GM23338 (cell line): ENCODE measurements at regions not wholly inside any gene's neighbourhood (a gene's known extent, or its start where the extent isn't known, plus 50 kb on each side); places are given as distances from the start of the nearest gene placed in this dataset.

Experiments used
- ATAC-seq: fragments of 200-7000 bp; cut with Tn5 transposase; 3 replicates; pipeline ENCODE4 v1.9.1; 2020
- DNase-seq: peaks from one replicate; pipeline ENCODE4 v3.0.0-alpha.2; 2015; ENCODE audit warnings: low spot score
- H2AFZ ChIP-seq: fragments of 200-600 bp; sonication (generic); 2 replicates; pipeline ENCODE4 v1.8.0; 2016; ENCODE audit warnings: antibody characterized with exemption, mild to moderate bottlenecking, moderate library complexity
- H3F3A ChIP-seq: fragments of 200-600 bp; sonication (generic); replicated peaks from 2 replicates; pipeline ENCODE4 v1.8.0; 2017; ENCODE audit warnings: antibody characterized with exemption, mixed run types, low read depth
- H3K27ac ChIP-seq: fragments of 200-600 bp; sonication (generic); 2 replicates; pipeline ENCODE4 v1.6.1; 2016; ENCODE audit warnings: low read depth
- H3K27me3 ChIP-seq: fragments of 200-600 bp; sonication (generic); 2 replicates; pipeline ENCODE4 v1.8.0; 2016; ENCODE audit warnings: mild to moderate bottlenecking, mixed run types, moderate library complexity; ENCODE audit not compliant: insufficient read depth
- H3K36me3 ChIP-seq: fragments of 200-600 bp; sonication (generic); 2 replicates; pipeline ENCODE4 v1.8.0; 2016; ENCODE audit warnings: mild to moderate bottlenecking; ENCODE audit not compliant: insufficient read depth
- H3K4me1 ChIP-seq: fragments of 200-600 bp; sonication (generic); 2 replicates; pipeline ENCODE4 v1.8.0; 2016; ENCODE audit warnings: mild to moderate bottlenecking, moderate library complexity; ENCODE audit not compliant: insufficient read depth
- H3K4me2 ChIP-seq: fragments of 200-600 bp; sonication (generic); 2 replicates; pipeline ENCODE4 v1.7.1; 2017; ENCODE audit warnings: mixed run types
- H3K4me3 ChIP-seq: fragments of 200-600 bp; sonication (generic); 2 replicates; pipeline ENCODE4 v1.6.1; 2016; ENCODE audit warnings: mixed run types
- H3K79me2 ChIP-seq: fragments of 200-600 bp; sonication (generic); replicated peaks from 2 replicates; pipeline ENCODE4 v1.8.0; 2017; ENCODE audit warnings: mild to moderate bottlenecking; ENCODE audit not compliant: insufficient read depth
- H3K9me2 ChIP-seq: fragments of 200-600 bp; sonication (generic); 2 replicates; pipeline ENCODE4 v1.8.0; 2017; ENCODE audit not compliant: insufficient read depth
- H4K20me1 ChIP-seq: fragments of 200-600 bp; sonication (generic); replicated peaks from 2 replicates; pipeline ENCODE4 v1.8.0; 2017; ENCODE audit warnings: mild to moderate bottlenecking; ENCODE audit not compliant: insufficient read depth
- H3K27ac Mint-ChIP-seq: 2 replicates; pipeline ENCODE4 v1.8.0; 2020; ENCODE audit warnings: inconsistent platforms, mild to moderate bottlenecking, moderate library complexity, mixed read lengths
- H3K27me3 Mint-ChIP-seq: 3 replicates; pipeline ENCODE4 v1.8.0; 2022; ENCODE audit warnings: low read depth, mild to moderate bottlenecking, moderate library complexity, mixed read lengths, inconsistent platforms; ENCODE audit not compliant: insufficient read depth, poor library complexity
- H3K36me3 Mint-ChIP-seq: 3 replicates; pipeline ENCODE4 v1.8.0; 2021; ENCODE audit warnings: low read depth, mild to moderate bottlenecking, inconsistent platforms, moderate library complexity, mixed read lengths
- H3K4me1 Mint-ChIP-seq: 3 replicates; pipeline ENCODE4 v1.8.0; 2020; ENCODE audit warnings: mild to moderate bottlenecking, inconsistent platforms, mixed read lengths
- H3K4me3 Mint-ChIP-seq: 3 replicates; pipeline ENCODE4 v1.8.0; 2021; ENCODE audit warnings: moderate library complexity, mild to moderate bottlenecking, inconsistent platforms, mixed read lengths
- H3K9me3 Mint-ChIP-seq: 3 replicates; pipeline ENCODE4 v1.8.0; 2020; ENCODE audit warnings: moderate library complexity, mild to moderate bottlenecking, inconsistent platforms, mixed read lengths
- CREB1 ChIP-seq: fragments of 250-450 bp; sonication (Bioruptor Pico); IDR thresholded peaks from 2 replicates; pipeline ENCODE4 v1.5.0; 2020; ENCODE audit warnings: low read depth, mild to moderate bottlenecking, moderate library complexity
- CTCF ChIP-seq, 2 experiments: fragments of 200-600 bp in 1 of 2; sonication (generic) in 1 of 2; conservative IDR thresholded peaks; 2 replicates each; pipeline versions ENCODE4 v1.5.1 to v1.6.1; 2016 to 2017; ENCODE audit warnings: antibody characterized with exemption in 2 of 2, low read depth in 2 of 2, mild to moderate bottlenecking in 2 of 2, moderate library complexity in 1 of 2
- STAT1 ChIP-seq: IDR thresholded peaks from one replicate; pipeline ENCODE4 v1.6.1; 2016; ENCODE audit warnings: antibody characterized with exemption; ENCODE audit not compliant: unreplicated experiment
- ZNF114 ChIP-seq: fragments of 250-450 bp; sonication (Bioruptor Pico); IDR thresholded peaks from 2 replicates; pipeline ENCODE4 v1.5.0; 2020; ENCODE audit warnings: mild to moderate bottlenecking, moderate library complexity
- ZNF331 ChIP-seq: fragments of 250-450 bp; sonication (Bioruptor Pico); IDR thresholded peaks from 2 replicates; pipeline ENCODE4 v1.5.0; 2020; ENCODE audit warnings: low read depth, mild to moderate bottlenecking, moderate library complexity
- TF ChIP-seq, protein P1 (sequence below): fragments of 250-450 bp; sonication (Bioruptor Pico); IDR thresholded peaks from 2 replicates; pipeline ENCODE4 v1.5.0; 2020; ENCODE audit warnings: mild to moderate bottlenecking, moderate library complexity

GRCh38 chr4:100285121-100285520 lies 94.9 kb upstream of the DDIT4L start:
- H3K36me3 ChIP-seq: no peaks in the 10 kb centered on the region
- H3K4me1 ChIP-seq: peaks cover 38% of the 10 kb centered on the region
- Mint-ChIP-seq H3K27me3 (no peaks in the 10 kb centered on the region), H3K4me1 (peaks cover 50% of the 10 kb centered on the region), H3K27ac (no peak overlapping the region), H3K4me3 (no peak overlapping the region), H3K36me3 (no peaks in the 10 kb centered on the region), H3K9me3 (no peaks in the 10 kb centered on the region)
- H4K20me1 ChIP-seq: no peaks in the 10 kb centered on the region
- H3K27me3 ChIP-seq: no peaks in the 10 kb centered on the region
- peaks cover 12% of the 10 kb centered on the region for H3K9me2 ChIP-seq
- no peak overlapping the region for H2AFZ ChIP-seq
- DNase-seq (no peak), ATAC-seq (no peak)
- no peaks in the 10 kb centered on the region for H3F3A ChIP-seq
- TF ChIP-seq ZNF114 (no peak), STAT1 (no peak), CREB1 (CRISPR knock-in tag) (no peak), ZNF331 (no peak), CTCF (conservative IDR thresholded peaks at IDR 0.05; ENCODE audit: low read depth in 2 of 2) (no peak)
- TF ChIP-seq, protein P1, sequence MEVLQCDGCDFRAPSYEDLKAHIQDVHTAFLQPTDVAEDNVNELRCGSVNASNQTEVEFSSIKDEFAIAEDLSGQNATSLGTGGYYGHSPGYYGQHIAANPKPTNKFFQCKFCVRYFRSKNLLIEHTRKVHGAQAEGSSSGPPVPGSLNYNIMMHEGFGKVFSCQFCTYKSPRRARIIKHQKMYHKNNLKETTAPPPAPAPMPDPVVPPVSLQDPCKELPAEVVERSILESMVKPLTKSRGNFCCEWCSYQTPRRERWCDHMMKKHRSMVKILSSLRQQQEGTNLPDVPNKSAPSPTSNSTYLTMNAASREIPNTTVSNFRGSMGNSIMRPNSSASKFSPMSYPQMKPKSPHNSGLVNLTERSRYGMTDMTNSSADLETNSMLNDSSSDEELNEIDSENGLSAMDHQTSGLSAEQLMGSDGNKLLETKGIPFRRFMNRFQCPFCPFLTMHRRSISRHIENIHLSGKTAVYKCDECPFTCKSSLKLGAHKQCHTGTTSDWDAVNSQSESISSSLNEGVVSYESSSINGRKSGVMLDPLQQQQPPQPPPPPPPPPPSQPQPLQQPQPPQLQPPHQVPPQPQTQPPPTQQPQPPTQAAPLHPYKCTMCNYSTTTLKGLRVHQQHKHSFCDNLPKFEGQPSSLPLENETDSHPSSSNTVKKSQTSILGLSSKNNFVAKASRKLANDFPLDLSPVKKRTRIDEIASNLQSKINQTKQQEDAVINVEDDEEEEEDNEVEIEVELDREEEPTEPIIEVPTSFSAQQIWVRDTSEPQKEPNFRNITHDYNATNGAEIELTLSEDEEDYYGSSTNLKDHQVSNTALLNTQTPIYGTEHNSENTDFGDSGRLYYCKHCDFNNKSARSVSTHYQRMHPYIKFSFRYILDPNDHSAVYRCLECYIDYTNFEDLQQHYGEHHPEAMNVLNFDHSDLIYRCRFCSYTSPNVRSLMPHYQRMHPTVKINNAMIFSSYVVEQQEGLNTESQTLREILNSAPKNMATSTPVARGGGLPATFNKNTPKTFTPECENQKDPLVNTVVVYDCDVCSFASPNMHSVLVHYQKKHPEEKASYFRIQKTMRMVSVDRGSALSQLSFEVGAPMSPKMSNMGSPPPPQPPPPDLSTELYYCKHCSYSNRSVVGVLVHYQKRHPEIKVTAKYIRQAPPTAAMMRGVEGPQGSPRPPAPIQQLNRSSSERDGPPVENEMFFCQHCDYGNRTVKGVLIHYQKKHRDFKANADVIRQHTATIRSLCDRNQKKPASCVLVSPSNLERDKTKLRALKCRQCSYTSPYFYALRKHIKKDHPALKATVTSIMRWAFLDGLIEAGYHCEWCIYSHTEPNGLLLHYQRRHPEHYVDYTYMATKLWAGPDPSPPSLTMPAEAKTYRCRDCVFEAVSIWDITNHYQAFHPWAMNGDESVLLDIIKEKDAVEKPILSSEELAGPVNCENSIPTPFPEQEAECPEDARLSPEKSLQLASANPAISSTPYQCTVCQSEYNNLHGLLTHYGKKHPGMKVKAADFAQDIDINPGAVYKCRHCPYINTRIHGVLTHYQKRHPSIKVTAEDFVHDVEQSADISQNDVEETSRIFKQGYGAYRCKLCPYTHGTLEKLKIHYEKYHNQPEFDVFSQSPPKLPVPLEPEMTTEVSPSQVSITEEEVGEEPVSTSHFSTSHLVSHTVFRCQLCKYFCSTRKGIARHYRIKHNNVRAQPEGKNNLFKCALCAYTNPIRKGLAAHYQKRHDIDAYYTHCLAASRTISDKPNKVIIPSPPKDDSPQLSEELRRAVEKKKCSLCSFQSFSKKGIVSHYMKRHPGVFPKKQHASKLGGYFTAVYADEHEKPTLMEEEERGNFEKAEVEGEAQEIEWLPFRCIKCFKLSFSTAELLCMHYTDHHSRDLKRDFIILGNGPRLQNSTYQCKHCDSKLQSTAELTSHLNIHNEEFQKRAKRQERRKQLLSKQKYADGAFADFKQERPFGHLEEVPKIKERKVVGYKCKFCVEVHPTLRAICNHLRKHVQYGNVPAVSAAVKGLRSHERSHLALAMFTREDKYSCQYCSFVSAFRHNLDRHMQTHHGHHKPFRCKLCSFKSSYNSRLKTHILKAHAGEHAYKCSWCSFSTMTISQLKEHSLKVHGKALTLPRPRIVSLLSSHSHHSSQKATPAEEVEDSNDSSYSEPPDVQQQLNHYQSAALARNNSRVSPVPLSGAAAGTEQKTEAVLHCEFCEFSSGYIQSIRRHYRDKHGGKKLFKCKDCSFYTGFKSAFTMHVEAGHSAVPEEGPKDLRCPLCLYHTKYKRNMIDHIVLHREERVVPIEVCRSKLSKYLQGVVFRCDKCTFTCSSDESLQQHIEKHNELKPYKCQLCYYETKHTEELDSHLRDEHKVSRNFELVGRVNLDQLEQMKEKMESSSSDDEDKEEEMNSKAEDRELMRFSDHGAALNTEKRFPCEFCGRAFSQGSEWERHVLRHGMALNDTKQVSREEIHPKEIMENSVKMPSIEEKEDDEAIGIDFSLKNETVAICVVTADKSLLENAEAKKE (CRISPR knock-in tag): no peak
- H3K27ac ChIP-seq: no peak overlapping the region
- no peak overlapping the region for H3K4me3 ChIP-seq
- no peak overlapping the region for H3K4me2 ChIP-seq
- H3K79me2 ChIP-seq: no peaks in the 10 kb centered on the region
